ENCODE measurements at regions not wholly inside any gene's neighbourhood (a gene's known extent, or its start where the extent isn't known, plus 50 kb on each side); places are given as distances from the start of the nearest gene placed in this dataset.

- TF ChIP-seq SIN3A (IDR thresholded peaks at IDR 0.05; ENCODE audit: borderline replicate concordance, insufficient read depth, low read length) (no peak), POLR2AphosphoS5 (IDR thresholded peaks at IDR 0.05; ENCODE audit: low read depth, low read length) (no peak)
These were observed 114.7 kb downstream of the SNX18 start for GRCh38 chr5:54632131-54632701.

- TF ChIP-seq TAF1 (IDR thresholded peaks at IDR 0.05; ENCODE audit: borderline replicate concordance, insufficient read depth, low read length) (no peak), SIN3A (IDR thresholded peaks at IDR 0.05; ENCODE audit: borderline replicate concordance, insufficient read depth, low read length) (no peak), POLR2AphosphoS5 (IDR thresholded peaks at IDR 0.05; ENCODE audit: low read depth, low read length) (no peak), REST (IDR thresholded peaks at IDR 0.05; ENCODE audit: insufficient read depth in 1 of 2, low read depth in 2 of 2, low read length in 2 of 2) (no peak), FOXP2 (optimal IDR thresholded peaks at IDR 0.05; ENCODE audit: borderline replicate concordance, extremely low read depth, extremely low read length, insufficient read depth) (no peak)
These were observed 113.3 kb downstream of the SNX18 start for GRCh38 chr5:54630738-54631359.

GRCh38 chr5:54629115-54629514, 111.6 kb downstream of the SNX18 start:
- TF ChIP-seq FOXP2 (optimal IDR thresholded peaks at IDR 0.05; ENCODE audit: borderline replicate concordance, extremely low read depth, extremely low read length, insufficient read depth) (no peak), SIN3A (IDR thresholded peaks at IDR 0.05; ENCODE audit: borderline replicate concordance, insufficient read depth, low read length) (no peak), REST (IDR thresholded peaks at IDR 0.05; ENCODE audit: insufficient read depth in 1 of 2, low read depth in 2 of 2, low read length in 2 of 2) (no peak), POLR2AphosphoS5 (IDR thresholded peaks at IDR 0.05; ENCODE audit: low read depth, low read length) (no peak), TAF1 (IDR thresholded peaks at IDR 0.05; ENCODE audit: borderline replicate concordance, insufficient read depth, low read length) (no peak)

GRCh38 chr5:54628050-54628449, 110.5 kb downstream of the SNX18 start:
- TF ChIP-seq FOXP2 (optimal IDR thresholded peaks at IDR 0.05; ENCODE audit: borderline replicate concordance, extremely low read depth, extremely low read length, insufficient read depth) (no peak), POLR2AphosphoS5 (IDR thresholded peaks at IDR 0.05; ENCODE audit: low read depth, low read length) (no peak), SIN3A (IDR thresholded peaks at IDR 0.05; ENCODE audit: borderline replicate concordance, insufficient read depth, low read length) (no peak)

- TF ChIP-seq TAF1 (IDR thresholded peaks at IDR 0.05; ENCODE audit: borderline replicate concordance, insufficient read depth, low read length) (no peak), POLR2AphosphoS5 (IDR thresholded peaks at IDR 0.05; ENCODE audit: low read depth, low read length) (no peak), SIN3A (IDR thresholded peaks at IDR 0.05; ENCODE audit: borderline replicate concordance, insufficient read depth, low read length) (no peak), REST (IDR thresholded peaks at IDR 0.05; ENCODE audit: insufficient read depth in 1 of 2, low read depth in 2 of 2, low read length in 2 of 2) (no peak), FOXP2 (optimal IDR thresholded peaks at IDR 0.05; ENCODE audit: borderline replicate concordance, extremely low read depth, extremely low read length, insufficient read depth) (no peak)
These were observed 108.8 kb downstream of the SNX18 start for GRCh38 chr5:54626407-54626806.

DNA sequence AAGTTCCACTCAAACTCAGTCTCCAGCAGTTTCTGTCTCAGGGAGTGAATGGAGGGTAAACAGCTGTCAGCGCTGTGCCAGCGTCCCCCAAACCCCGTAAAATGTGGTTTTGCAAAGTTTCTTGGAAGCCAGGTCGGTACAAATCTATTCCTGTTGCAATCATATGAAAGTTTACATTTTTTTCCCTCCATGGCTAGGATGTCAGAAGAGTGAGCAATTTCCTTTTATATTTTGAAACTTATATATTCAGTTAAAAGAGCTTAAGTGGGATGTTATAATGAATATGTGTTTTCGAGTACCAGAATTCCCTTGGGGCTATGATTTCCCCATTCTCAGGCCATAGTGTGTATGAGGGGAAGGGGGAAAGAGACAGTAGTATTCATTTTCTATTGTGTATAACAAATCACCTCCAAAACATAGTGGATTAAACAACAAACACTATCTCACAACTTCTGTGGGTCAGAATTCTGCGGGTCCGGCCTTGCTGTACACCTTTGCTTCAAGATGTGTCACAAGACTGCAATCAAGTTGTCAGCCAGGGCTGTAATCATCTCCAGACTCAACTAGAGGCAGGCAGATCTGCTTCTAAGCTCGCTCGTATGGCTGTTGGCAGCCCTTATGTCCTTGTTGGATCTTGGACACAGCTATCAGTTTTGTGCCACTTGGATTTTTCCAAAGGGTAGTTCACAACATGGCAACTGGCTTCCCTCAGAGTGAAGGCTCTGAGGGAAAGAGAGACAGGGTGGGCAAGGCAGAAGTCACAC, 107.4 kb downstream of the SNX18 start:
- TF ChIP-seq POLR2AphosphoS5 (IDR thresholded peaks at IDR 0.05; ENCODE audit: low read depth, low read length) (no peak), TAF1 (IDR thresholded peaks at IDR 0.05; ENCODE audit: borderline replicate concordance, insufficient read depth, low read length) (no peak), SIN3A (IDR thresholded peaks at IDR 0.05; ENCODE audit: borderline replicate concordance, insufficient read depth, low read length) (no peak), FOXP2 (optimal IDR thresholded peaks at IDR 0.05; ENCODE audit: borderline replicate concordance, extremely low read depth, extremely low read length, insufficient read depth) (no peak), REST (IDR thresholded peaks at IDR 0.05; ENCODE audit: insufficient read depth in 1 of 2, low read depth in 2 of 2, low read length in 2 of 2) (no peak)

Measured in PFSK-1 (cell line).